GM12878 (cell line): ENCODE measurements at regions not wholly inside any gene's neighbourhood (a gene's known extent, or its start where the extent isn't known, plus 50 kb on each side); places are given as distances from the start of the nearest gene placed in this dataset.

Experiments used
- ATAC-seq: fragments of 200-7000 bp; cut with Tn5 transposase; 3 replicates; pipeline ENCODE4 v1.9.1; 2020; ENCODE audit warnings: mild to moderate bottlenecking, moderate library complexity
- BruUV-seq: library from RNA; stranded (reverse); fragments of 400-500 nt; replicated peaks from 2 replicates; lab custom pipeline; 2021; lab: Mats Ljungman, UMichigan
- CTCF ChIA-PET: fragments of 300-600 bp; sonication (Branson Sonifier 250); formaldehyde crosslinking; extraction: SDS; loops from one replicate; lab custom pipeline; 2021; ENCODE audit warnings: inconsistent platforms; lab: Yijun Ruan, JAX
- POLR2A ChIA-PET: fragments of 350-600 bp; formaldehyde crosslinking; extraction: SDS; loops from one replicate; lab custom pipeline; 2021; ENCODE audit warnings: inconsistent platforms; lab: Charles Lee
- RAD21 ChIA-PET: fragments of 300-600 bp; sonication (Branson Sonifier 250); formaldehyde crosslinking; loops from one replicate; lab custom pipeline; 2023; ENCODE audit warnings: antibody characterized with exemption; ENCODE audit not compliant: unreplicated experiment; lab: Charles Lee
- SMC1A ChIA-PET: fragments of 300-600 bp; sonication (Branson Sonifier 250); formaldehyde crosslinking; loops from one replicate; lab custom pipeline; 2023; ENCODE audit not compliant: unreplicated experiment, uncharacterized antibody; lab: Charles Lee
- DNase-seq: peaks from one replicate; pipeline ENCODE4 v3.0.0-alpha.2; 2011; ENCODE audit warnings: low read depth, low spot score
- FAIRE-seq: peaks from 3 replicates; lab custom pipeline; 2011; peaks lifted over from hg19 to GRCh38; lab: Jason Lieb, UNC
- H2AFZ ChIP-seq: 2 replicates; pipeline ENCODE4 v1.6.0; 2011; ENCODE audit warnings: low read depth, low read length, control low read depth; ENCODE audit not compliant: control insufficient read depth
- H3K27ac ChIP-seq: 2 replicates; pipeline ENCODE4 v1.5.1; 2011; ENCODE audit warnings: control low read depth; ENCODE audit not compliant: control insufficient read depth, insufficient read depth
- H3K27me3 ChIP-seq, 2 experiments: replicated peaks in 1 of 2; 2 replicates each; pipeline versions ENCODE4 v1.6.0 to v1.6.1; 2011; ENCODE audit warnings: low read length in 1 of 2; ENCODE audit not compliant: control insufficient read depth in 2 of 2, insufficient read depth in 2 of 2
- H3K36me3 ChIP-seq, 2 experiments: 2 replicates each; pipeline ENCODE4 v1.5.1; 2011; ENCODE audit warnings: low read length in 1 of 2; ENCODE audit not compliant: control insufficient read depth in 2 of 2, insufficient read depth in 2 of 2
- H3K4me1 ChIP-seq: 2 replicates; pipeline ENCODE4 v1.6.1; 2011; ENCODE audit warnings: mild to moderate bottlenecking, low read length, moderate library complexity, mixed read lengths; ENCODE audit not compliant: control insufficient read depth, insufficient read depth
- H3K4me2 ChIP-seq: 2 replicates; pipeline ENCODE4 v1.6.0; 2011; ENCODE audit warnings: control low read depth; ENCODE audit not compliant: control insufficient read depth, insufficient read depth
- H3K4me3 ChIP-seq: fragments of 200-600 bp; sonication (generic); 2 replicates; pipeline ENCODE4 v1.5.1; 2016
- H3K79me2 ChIP-seq: 2 replicates; pipeline ENCODE4 v1.6.0; 2011; ENCODE audit warnings: low read length; ENCODE audit not compliant: control insufficient read depth, insufficient read depth
- H3K9ac ChIP-seq: 2 replicates; pipeline ENCODE4 v1.8.0; 2011; ENCODE audit warnings: low read length, control low read depth, mixed read lengths; ENCODE audit not compliant: control insufficient read depth, insufficient read depth
- H3K9me3 ChIP-seq: replicated peaks from 3 replicates; pipeline ENCODE4 v1.5.1; 2011; ENCODE audit warnings: mild to moderate bottlenecking, low read length; ENCODE audit not compliant: control insufficient read depth, insufficient read depth
- H4K20me1 ChIP-seq: 2 replicates; pipeline ENCODE4 v1.6.0; 2011; ENCODE audit not compliant: control insufficient read depth, insufficient read depth
- RAD21 ChIP-seq: IDR thresholded peaks from 2 replicates; pipeline ENCODE4 v1.6.1; 2011; ENCODE audit warnings: mild to moderate bottlenecking, low read depth, low read length, moderate library complexity; ENCODE audit not compliant: insufficient read depth
- TCF3 ChIP-seq: IDR thresholded peaks from 2 replicates; pipeline ENCODE4 v1.6.1; 2012; ENCODE audit warnings: low read depth, mild to moderate bottlenecking, low read length, borderline replicate concordance; ENCODE audit not compliant: insufficient read depth
- WGBS: methylation state at CpG from one replicate; pipeline ENCODE4 v1.1.6; 2016; ENCODE audit warnings: low lambda C conversion rate; ENCODE audit not compliant: insufficient replicate concordance, insufficient coverage; ENCODE audit errors: missing lambda C conversion rate; 5-methylcytosine and 5-hydroxymethylcytosine counted together
- in situ Hi-C: fragments of 300-500 bp; cut with MboI; formaldehyde crosslinking; loops from 9 replicates; pipeline ENCODE4 v1.14.3; 2018; ENCODE audit warnings: mixed read lengths
- intact Hi-C: fragments of 100-400 bp; cut with micrococcal nuclease; formaldehyde crosslinking; loops from one replicate; pipeline ENCODE4 v1.14.2; 2022; ENCODE audit not compliant: unreplicated experiment
- TF ChIP-seq, protein P1 (sequence below), 3 experiments: IDR thresholded peaks in 2 of 3; conservative IDR thresholded peaks in 1 of 3; 2 replicates each; pipeline ENCODE4 v1.5.1; 2011; ENCODE audit warnings: low read depth in 3 of 3, low read length in 3 of 3, mild to moderate bottlenecking in 3 of 3, control low read depth in 2 of 3, moderate library complexity in 2 of 3, inconsistent platforms in 1 of 3, mixed read lengths in 1 of 3; ENCODE audit not compliant: control insufficient read depth in 2 of 3, insufficient read depth in 1 of 3; ENCODE audit errors: extremely low read depth in 1 of 3

GRCh38 chr2:62443886-62444285, 62.1 kb downstream of the TMEM17 start:
- ChIA-PET CTCF (interaction anchor here (0.6 to 1.7 kb wide), 9 partner anchors 8 to 525 kb away, joined by 3 to 12 read pairs (median 4); no protein-coding TSS in a partner anchor), POLR2A (no interaction called here), SMC1A (interaction anchor here (0.6 to 2.4 kb wide), 12 partner anchors 11 to 475 kb away, joined by 3 to 8 read pairs (median 3); no protein-coding TSS in a partner anchor), RAD21 (interaction anchor here (0.7 to 1.2 kb wide), 5 partner anchors 15 to 451 kb away, joined by 3 to 6 read pairs (median 3); no protein-coding TSS in a partner anchor)
- FAIRE-seq = no peak
- Histone ChIP-seq H3K9me3 (no peaks in the 10 kb centered on the region; the same call in 2 of the 3 replicates), H3K79me2 (no peaks in the 10 kb centered on the region), H3K4me2 (no peak overlapping the region), H3K27me3 (no peaks in the 10 kb centered on the region), H3K9ac (no peak overlapping the region), H3K4me3 (no peak overlapping the region), H3K4me1 (peaks cover 13% of the 10 kb centered on the region), H2AFZ (no peak overlapping the region), H3K27ac (no peak overlapping the region), H3K36me3 (no peaks in the 10 kb centered on the region), H4K20me1 (no peaks in the 10 kb centered on the region)
- WGBS = 70% methylated on average over 4 of the region's 4 CpGs
- peak; percentile 59; the same call in 2 of the 3 replicates for ATAC-seq
- no TSS peak for BruUV-seq
- in situ Hi-C loops (no loop called here), intact Hi-C loops (no loop called here)
- no peak for TF ChIP-seq TCF3
- TF ChIP-seq RAD21 = peak; percentile 33; the same call in 1 of the 2 replicates
- TF ChIP-seq, protein P1, sequence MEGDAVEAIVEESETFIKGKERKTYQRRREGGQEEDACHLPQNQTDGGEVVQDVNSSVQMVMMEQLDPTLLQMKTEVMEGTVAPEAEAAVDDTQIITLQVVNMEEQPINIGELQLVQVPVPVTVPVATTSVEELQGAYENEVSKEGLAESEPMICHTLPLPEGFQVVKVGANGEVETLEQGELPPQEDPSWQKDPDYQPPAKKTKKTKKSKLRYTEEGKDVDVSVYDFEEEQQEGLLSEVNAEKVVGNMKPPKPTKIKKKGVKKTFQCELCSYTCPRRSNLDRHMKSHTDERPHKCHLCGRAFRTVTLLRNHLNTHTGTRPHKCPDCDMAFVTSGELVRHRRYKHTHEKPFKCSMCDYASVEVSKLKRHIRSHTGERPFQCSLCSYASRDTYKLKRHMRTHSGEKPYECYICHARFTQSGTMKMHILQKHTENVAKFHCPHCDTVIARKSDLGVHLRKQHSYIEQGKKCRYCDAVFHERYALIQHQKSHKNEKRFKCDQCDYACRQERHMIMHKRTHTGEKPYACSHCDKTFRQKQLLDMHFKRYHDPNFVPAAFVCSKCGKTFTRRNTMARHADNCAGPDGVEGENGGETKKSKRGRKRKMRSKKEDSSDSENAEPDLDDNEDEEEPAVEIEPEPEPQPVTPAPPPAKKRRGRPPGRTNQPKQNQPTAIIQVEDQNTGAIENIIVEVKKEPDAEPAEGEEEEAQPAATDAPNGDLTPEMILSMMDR (IDR thresholded peaks at IDR 0.05 in 2 of 3, conservative IDR thresholded peaks at IDR 0.05 in 1 of 3; ENCODE audit: control insufficient read depth in 2 of 3, extremely low read depth in 1 of 3, insufficient read depth in 1 of 3, low read depth in 3 of 3, low read length in 3 of 3) = 0 out of 6 replicates have a peak, but pooled peaks of 1 of the 3 experiments have one; percentile 10
- no peak for DNase-seq
